ENCODE measurements at regions not wholly inside any gene's neighbourhood (a gene's known extent, or its start where the extent isn't known, plus 50 kb on each side); places are given as distances from the start of the nearest gene placed in this dataset.

DNA sequence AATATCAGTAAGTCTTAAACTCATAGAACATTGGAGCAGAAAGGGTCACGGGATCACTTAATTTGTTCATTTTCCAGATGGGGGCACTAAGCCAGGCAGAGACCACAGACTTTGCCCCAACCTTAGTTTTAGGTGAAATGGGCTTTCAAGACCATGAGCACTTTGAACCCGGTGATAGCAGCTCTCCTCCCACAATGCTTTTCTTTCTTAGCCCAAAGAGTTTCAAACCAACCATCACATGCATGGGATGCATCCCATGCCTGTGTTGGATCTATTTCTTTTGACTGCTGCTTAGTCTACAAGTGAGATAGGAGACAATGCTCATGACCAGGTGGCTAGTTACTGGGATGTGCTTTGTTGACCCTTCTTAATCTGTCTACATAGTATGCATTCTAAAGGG lies 240.6 kb downstream of the NUF2 start:
- H3K9me3 ChIP-seq (ENCODE audit: low read length) = no peaks in the 10 kb centered on the region
- H3K36me3 ChIP-seq (ENCODE audit: insufficient read depth, low read length) = no peaks in the 10 kb centered on the region
- no peaks in the 10 kb centered on the region for H3K27me3 ChIP-seq (ENCODE audit: insufficient read depth, low read depth, low read length)
- H3K4me3 ChIP-seq (ENCODE audit: low read length) = no peak overlapping the region
- no peak overlapping the region for H3K9ac ChIP-seq (ENCODE audit: low read length)
- H2AFZ ChIP-seq (ENCODE audit: low read depth, low read length) = no peak overlapping the region
- no peaks in the 10 kb centered on the region for H3K9me2 ChIP-seq (ENCODE audit: insufficient read depth, low read length)
- no peaks in the 10 kb centered on the region for H3F3A ChIP-seq (ENCODE audit: insufficient read depth, low read length, poor library complexity, severe bottlenecking)
- no peak overlapping the region for H3K27ac ChIP-seq (ENCODE audit: low read length)
- no peak for TF ChIP-seq EP300 (conservative IDR thresholded peaks at IDR 0.05; ENCODE audit: poor library complexity, severe bottlenecking)
- no peaks in the 10 kb centered on the region for H3K79me2 ChIP-seq (replicated peaks; ENCODE audit: insufficient read depth, low read length)
- no peaks in the 10 kb centered on the region for H4K20me1 ChIP-seq (ENCODE audit: insufficient read depth)
- H3K4me2 ChIP-seq (ENCODE audit: low read length) = no peak overlapping the region

GRCh38 chr1:163565166-163565565 lies 243.4 kb downstream of the NUF2 start:
- Histone ChIP-seq H2AFZ (ENCODE audit: low read depth, low read length) (no peak overlapping the region), H4K20me1 (ENCODE audit: insufficient read depth) (no peaks in the 10 kb centered on the region), H3F3A (ENCODE audit: insufficient read depth, low read length, poor library complexity, severe bottlenecking) (no peaks in the 10 kb centered on the region), H3K9me3 (ENCODE audit: low read length) (no peaks in the 10 kb centered on the region), H3K4me2 (ENCODE audit: low read length) (no peak overlapping the region), H3K9ac (ENCODE audit: low read length) (no peak overlapping the region), H3K27me3 (ENCODE audit: insufficient read depth, low read depth, low read length) (no peaks in the 10 kb centered on the region), H3K4me3 (ENCODE audit: low read length) (no peak overlapping the region), H3K27ac (ENCODE audit: low read length) (no peak overlapping the region), H3K79me2 (replicated peaks; ENCODE audit: insufficient read depth, low read length) (no peaks in the 10 kb centered on the region), H3K9me2 (ENCODE audit: insufficient read depth, low read length) (no peaks in the 10 kb centered on the region), H3K36me3 (ENCODE audit: insufficient read depth, low read length) (no peaks in the 10 kb centered on the region)
- TF ChIP-seq RAD21 (conservative IDR thresholded peaks at IDR 0.05) (no peak), TAF1 (IDR thresholded peaks at IDR 0.05; ENCODE audit: low read depth) (no peak), SMC3 (conservative IDR thresholded peaks at IDR 0.05; ENCODE audit: poor library complexity) (no peak), EZH2 (IDR thresholded peaks at IDR 0.05; ENCODE audit: borderline replicate concordance, insufficient read depth, low read length, poor library complexity, severe bottlenecking) (no peak), MXI1 (conservative IDR thresholded peaks at IDR 0.05; ENCODE audit: poor library complexity, severe bottlenecking) (no peak), POLR2AphosphoS5 (IDR thresholded peaks at IDR 0.05) (no peak), EP300 (conservative IDR thresholded peaks at IDR 0.05; ENCODE audit: poor library complexity, severe bottlenecking) (no peak)
- TF ChIP-seq, protein P1, sequence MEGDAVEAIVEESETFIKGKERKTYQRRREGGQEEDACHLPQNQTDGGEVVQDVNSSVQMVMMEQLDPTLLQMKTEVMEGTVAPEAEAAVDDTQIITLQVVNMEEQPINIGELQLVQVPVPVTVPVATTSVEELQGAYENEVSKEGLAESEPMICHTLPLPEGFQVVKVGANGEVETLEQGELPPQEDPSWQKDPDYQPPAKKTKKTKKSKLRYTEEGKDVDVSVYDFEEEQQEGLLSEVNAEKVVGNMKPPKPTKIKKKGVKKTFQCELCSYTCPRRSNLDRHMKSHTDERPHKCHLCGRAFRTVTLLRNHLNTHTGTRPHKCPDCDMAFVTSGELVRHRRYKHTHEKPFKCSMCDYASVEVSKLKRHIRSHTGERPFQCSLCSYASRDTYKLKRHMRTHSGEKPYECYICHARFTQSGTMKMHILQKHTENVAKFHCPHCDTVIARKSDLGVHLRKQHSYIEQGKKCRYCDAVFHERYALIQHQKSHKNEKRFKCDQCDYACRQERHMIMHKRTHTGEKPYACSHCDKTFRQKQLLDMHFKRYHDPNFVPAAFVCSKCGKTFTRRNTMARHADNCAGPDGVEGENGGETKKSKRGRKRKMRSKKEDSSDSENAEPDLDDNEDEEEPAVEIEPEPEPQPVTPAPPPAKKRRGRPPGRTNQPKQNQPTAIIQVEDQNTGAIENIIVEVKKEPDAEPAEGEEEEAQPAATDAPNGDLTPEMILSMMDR (IDR thresholded peaks at IDR 0.05; ENCODE audit: poor library complexity, severe bottlenecking) = no peak
- TF ChIP-seq, protein P2, sequence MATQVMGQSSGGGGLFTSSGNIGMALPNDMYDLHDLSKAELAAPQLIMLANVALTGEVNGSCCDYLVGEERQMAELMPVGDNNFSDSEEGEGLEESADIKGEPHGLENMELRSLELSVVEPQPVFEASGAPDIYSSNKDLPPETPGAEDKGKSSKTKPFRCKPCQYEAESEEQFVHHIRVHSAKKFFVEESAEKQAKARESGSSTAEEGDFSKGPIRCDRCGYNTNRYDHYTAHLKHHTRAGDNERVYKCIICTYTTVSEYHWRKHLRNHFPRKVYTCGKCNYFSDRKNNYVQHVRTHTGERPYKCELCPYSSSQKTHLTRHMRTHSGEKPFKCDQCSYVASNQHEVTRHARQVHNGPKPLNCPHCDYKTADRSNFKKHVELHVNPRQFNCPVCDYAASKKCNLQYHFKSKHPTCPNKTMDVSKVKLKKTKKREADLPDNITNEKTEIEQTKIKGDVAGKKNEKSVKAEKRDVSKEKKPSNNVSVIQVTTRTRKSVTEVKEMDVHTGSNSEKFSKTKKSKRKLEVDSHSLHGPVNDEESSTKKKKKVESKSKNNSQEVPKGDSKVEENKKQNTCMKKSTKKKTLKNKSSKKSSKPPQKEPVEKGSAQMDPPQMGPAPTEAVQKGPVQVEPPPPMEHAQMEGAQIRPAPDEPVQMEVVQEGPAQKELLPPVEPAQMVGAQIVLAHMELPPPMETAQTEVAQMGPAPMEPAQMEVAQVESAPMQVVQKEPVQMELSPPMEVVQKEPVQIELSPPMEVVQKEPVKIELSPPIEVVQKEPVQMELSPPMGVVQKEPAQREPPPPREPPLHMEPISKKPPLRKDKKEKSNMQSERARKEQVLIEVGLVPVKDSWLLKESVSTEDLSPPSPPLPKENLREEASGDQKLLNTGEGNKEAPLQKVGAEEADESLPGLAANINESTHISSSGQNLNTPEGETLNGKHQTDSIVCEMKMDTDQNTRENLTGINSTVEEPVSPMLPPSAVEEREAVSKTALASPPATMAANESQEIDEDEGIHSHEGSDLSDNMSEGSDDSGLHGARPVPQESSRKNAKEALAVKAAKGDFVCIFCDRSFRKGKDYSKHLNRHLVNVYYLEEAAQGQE (IDR thresholded peaks at IDR 0.05; ENCODE audit: borderline replicate concordance) = no peak

- H3K4me3 ChIP-seq (ENCODE audit: low read length) = no peak overlapping the region
- no peaks in the 10 kb centered on the region for H3K79me2 ChIP-seq (replicated peaks; ENCODE audit: insufficient read depth, low read length)
- no peaks in the 10 kb centered on the region for H3K9me3 ChIP-seq (ENCODE audit: low read length)
- H3K27ac ChIP-seq (ENCODE audit: low read length) = no peak overlapping the region
- TF ChIP-seq MXI1 (conservative IDR thresholded peaks at IDR 0.05; ENCODE audit: poor library complexity, severe bottlenecking) = no peak
- no peak for TF ChIP-seq EP300 (conservative IDR thresholded peaks at IDR 0.05; ENCODE audit: poor library complexity, severe bottlenecking)
- TF ChIP-seq RAD21 (conservative IDR thresholded peaks at IDR 0.05) = no peak
- TF ChIP-seq SMC3 (conservative IDR thresholded peaks at IDR 0.05; ENCODE audit: poor library complexity) = no peak
- TF ChIP-seq POLR2AphosphoS5 (IDR thresholded peaks at IDR 0.05) = no peak
- H3K4me2 ChIP-seq (ENCODE audit: low read length) = no peak overlapping the region
- no peaks in the 10 kb centered on the region for H3K36me3 ChIP-seq (ENCODE audit: insufficient read depth, low read length)
- no peaks in the 10 kb centered on the region for H3K9me2 ChIP-seq (ENCODE audit: insufficient read depth, low read length)
- no peaks in the 10 kb centered on the region for H4K20me1 ChIP-seq (ENCODE audit: insufficient read depth)
- no peak overlapping the region for H3K9ac ChIP-seq (ENCODE audit: low read length)
- no peaks in the 10 kb centered on the region for H3K27me3 ChIP-seq (ENCODE audit: insufficient read depth, low read depth, low read length)
- no peak overlapping the region for H2AFZ ChIP-seq (ENCODE audit: low read depth, low read length)
- H3F3A ChIP-seq (ENCODE audit: insufficient read depth, low read length, poor library complexity, severe bottlenecking) = no peaks in the 10 kb centered on the region
Observed at GRCh38 chr1:163570071-163570470, 248.3 kb downstream of the NUF2 start.

All from neural cell (in vitro differentiated cells).